Endometrium (tissue), 2 donors: ENCODE measurements at regions not wholly inside any gene's neighbourhood (a gene's known extent, or its start where the extent isn't known, plus 50 kb on each side); places are given as distances from the start of the nearest gene placed in this dataset.

Experiments
- FAIRE-seq: peaks from 2 replicates; lab custom pipeline; 2012; peaks lifted over from hg19 to GRCh38; lab: Jason Lieb, UNC
- donor health status: control.
- donor health status: control.

- no peak for FAIRE-seq
These were observed 436.0 kb upstream of the FBXO33 start for GRCh38 chr14:39868251-39868650.

- FAIRE-seq = no peak
These were observed 431.2 kb upstream of the FBXO33 start for GRCh38 chr14:39863441-39863840.

- no peak for FAIRE-seq
These were observed 429.5 kb upstream of the FBXO33 start for GRCh38 chr14:39861696-39862095.

- FAIRE-seq = no peak
These were observed 429.0 kb upstream of the FBXO33 start for GRCh38 chr14:39861229-39861600.

GRCh38 chr14:39860596-39861228 lies 428.5 kb upstream of the FBXO33 start:
- no peak for FAIRE-seq

GRCh38 chr14:39859314-39859713 lies 427.1 kb upstream of the FBXO33 start:
- no peak for FAIRE-seq

- FAIRE-seq = no peak
These were observed 425.3 kb upstream of the FBXO33 start for GRCh38 chr14:39857376-39858055.

GRCh38 chr14:39853441-39853840 lies 421.2 kb upstream of the FBXO33 start:
- FAIRE-seq = no peak

- no peak for FAIRE-seq
These were observed 419.0 kb upstream of the FBXO33 start for GRCh38 chr14:39851202-39851601.

GRCh38 chr14:39847852-39848251 lies 415.6 kb upstream of the FBXO33 start:
- no peak for FAIRE-seq

GRCh38 chr14:39847194-39847593 lies 415.0 kb upstream of the FBXO33 start:
- FAIRE-seq = no peak

- FAIRE-seq = no peak
These were observed 411.6 kb upstream of the FBXO33 start for GRCh38 chr14:39843881-39844280.

GRCh38 chr14:39841088-39841487 lies 408.9 kb upstream of the FBXO33 start:
- FAIRE-seq = no peak

GRCh38 chr14:39827901-39828655 lies 395.8 kb upstream of the FBXO33 start:
- FAIRE-seq = no peak

- FAIRE-seq = no peak
These were observed 380.5 kb upstream of the FBXO33 start for GRCh38 chr14:39812532-39813320.

GRCh38 chr14:39807271-39807670 lies 375.0 kb upstream of the FBXO33 start:
- FAIRE-seq = no peak

GRCh38 chr14:39784461-39784860 lies 352.2 kb upstream of the FBXO33 start:
- FAIRE-seq = no peak

GRCh38 chr14:39781466-39781865 lies 349.2 kb upstream of the FBXO33 start:
- no peak for FAIRE-seq

- peak; percentile 92 for FAIRE-seq
These were observed 341.3 kb upstream of the FBXO33 start for GRCh38 chr14:39773387-39774126.

- FAIRE-seq = no peak
These were observed 340.4 kb upstream of the FBXO33 start for GRCh38 chr14:39772627-39773026.

- no peak for FAIRE-seq
These were observed 336.4 kb upstream of the FBXO33 start for GRCh38 chr14:39768589-39768988.
